T-helper 2 cell treated with Interferon-gamma antibody and Interleukin-4, amounts not matched to agents 100 ng/mL and 5 ng/mL, for 36 hours (primary cell): ENCODE measurements at regions not wholly inside any gene's neighbourhood (a gene's known extent, or its start where the extent isn't known, plus 50 kb on each side); places are given as distances from the start of the nearest gene placed in this dataset.
"Not testable (repeated sequence)": the region's sequence is repeated elsewhere in the genome, so short reads cannot be mapped to it uniquely, and the experiment has no call there.

Experiments
- intact Hi-C: fragments of 100-400 bp; cut with micrococcal nuclease; formaldehyde crosslinking; loops from one replicate; pipeline ENCODE4 v1.15.1; 2023

DNA sequence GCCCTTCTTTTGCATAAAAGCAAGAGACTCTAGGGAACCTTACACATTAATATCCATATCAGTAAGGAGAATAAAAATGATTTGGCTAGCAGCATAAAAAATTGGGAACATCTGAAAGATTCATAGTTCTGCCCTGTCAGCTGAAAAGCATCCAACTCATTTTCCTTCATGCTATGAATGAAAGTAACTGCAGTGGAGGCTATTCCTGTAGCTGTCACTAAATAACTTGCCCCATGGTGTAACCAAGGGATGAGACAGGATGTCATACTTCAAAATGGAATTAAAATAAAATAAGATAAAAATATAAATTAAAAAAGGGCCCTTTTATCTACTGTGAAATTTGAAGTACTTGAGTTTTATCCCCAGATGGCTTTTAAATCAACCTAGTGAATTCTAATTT, 878.8 kb downstream of the C4orf33 start:
- intact Hi-C loops: no loop called here

DNA sequence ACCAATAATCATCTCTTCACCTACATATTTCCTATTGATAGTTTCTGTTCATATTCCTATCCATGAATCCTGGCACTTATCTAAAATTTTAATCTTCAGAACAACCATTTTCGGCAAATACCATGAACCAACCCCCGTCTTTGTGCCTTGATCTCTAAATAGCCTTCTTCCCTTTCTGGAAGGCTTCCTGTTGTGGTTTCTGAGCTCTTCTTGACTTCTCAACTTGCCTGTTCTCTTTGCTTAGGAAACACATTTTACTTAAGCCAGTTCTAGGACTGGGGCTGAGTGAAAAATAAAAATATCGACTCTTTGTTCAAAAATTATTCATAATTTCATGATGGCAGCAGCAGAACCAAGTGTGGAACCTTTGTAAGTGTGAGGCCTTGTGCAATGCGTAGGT, 882.4 kb downstream of the C4orf33 start:
- intact Hi-C loops: no loop called here

DNA sequence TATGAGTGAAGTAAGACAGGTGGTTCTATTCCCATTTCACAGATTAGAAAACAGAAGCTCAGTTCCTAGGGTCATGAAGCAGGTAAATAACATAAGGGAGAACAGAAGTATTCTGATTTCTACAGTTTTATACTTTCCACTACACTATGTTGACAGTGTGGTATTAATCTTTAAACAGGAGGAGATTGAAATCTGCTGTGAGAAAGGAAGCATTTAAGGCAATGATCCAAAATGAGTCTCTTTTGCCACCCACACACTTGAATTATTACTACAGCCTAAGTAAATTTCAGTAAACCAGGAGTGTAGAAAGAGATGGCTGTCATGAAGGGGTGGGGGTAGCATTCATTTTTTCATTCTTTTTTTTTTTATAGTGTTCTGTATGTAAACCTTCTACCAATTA, 893.0 kb downstream of the C4orf33 start:
- intact Hi-C loops: no loop called here

DNA sequence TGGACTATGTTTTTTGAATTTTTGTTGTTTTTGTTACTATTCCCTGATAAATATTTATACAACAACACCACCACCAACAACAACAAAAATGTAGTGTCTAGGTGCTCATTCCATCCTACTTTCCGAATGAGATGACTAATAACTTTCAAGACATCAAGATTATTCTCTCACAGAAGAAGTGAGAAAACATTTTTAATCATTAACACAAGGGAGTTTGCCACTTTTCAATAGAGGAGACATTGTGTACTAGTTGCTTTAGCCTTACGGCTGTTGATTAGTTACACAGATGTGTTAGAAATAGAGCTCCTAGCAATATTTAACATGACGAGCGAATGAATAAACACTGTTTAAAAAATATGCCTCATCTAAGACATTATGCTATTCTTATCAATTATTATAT, 898.8 kb downstream of the C4orf33 start:
- intact Hi-C loops: no loop called here

DNA sequence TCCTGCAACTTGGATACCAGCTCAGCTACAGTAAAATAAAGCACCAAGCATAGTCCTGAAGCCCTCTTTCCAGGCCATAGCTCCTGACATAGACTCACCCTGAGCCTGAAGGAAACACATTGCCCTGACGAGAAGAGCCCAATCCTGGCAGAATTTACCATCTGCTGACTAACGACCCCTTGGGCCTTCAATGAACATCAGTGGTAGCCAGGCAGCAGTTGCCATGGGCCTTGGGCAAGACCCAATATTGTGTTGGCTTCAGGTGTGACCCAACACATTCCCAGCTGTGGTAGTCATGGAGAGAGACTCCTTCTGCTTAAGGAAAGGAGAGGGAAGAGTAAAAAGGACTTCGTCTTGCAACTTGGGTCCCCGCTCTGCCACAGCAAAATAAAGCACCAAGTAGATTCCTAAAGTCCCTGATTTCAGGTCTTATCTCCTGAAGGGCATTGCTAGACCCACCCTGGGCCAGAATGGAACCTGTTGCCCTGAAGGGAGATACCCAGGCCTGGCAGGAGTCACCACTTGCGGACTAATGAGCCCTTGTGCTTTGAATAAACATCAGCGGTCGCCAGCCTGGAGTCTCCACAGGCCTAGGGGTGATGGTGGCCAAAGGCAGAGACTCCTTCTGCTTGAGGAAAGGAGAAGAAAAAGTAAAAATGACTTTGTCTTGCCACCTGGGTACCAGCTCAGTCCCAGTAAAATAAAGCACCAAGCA, 902.6 kb downstream of the C4orf33 start:
- intact Hi-C loops: no loop called here

DNA sequence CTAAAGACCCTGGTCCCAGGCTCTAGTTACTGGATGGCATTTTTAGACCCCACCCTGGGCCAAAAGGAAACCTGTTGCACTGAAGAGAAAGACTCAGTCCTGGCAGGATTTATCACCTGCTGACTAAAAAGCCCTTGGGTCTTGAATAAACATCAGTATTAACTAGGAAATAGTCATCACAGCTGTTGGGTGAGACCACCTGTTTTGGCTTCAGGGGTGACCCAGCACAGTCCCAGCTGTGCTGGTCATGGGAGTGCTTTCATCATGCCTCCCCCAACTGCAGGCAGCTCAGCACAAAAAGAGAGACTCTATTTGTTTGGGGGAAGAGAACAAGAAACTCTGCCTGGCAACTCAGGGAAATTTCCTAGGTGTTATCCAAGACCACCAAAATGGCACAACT, 903.2 kb downstream of the C4orf33 start:
- intact Hi-C loops: no loop called here

DNA sequence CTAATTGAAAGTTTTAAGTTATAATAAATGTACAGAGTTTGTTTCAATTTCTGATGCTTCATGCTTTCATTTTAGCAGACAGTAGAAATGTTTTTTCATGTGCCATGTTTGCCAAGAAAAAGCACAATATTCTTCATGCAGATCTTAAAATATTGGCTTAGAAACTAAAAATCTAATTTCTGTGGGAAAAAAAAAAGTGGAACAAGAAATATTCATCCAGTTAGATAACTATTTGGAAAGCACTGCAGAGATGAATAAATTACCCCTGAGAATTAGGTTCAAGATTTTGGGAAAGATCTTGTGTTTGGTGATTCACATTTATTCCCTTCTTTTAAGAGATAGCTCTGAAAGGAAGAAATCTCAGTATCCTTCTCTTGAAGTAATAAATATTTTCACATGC, 912.5 kb downstream of the C4orf33 start:
- intact Hi-C loops: no loop called here

DNA sequence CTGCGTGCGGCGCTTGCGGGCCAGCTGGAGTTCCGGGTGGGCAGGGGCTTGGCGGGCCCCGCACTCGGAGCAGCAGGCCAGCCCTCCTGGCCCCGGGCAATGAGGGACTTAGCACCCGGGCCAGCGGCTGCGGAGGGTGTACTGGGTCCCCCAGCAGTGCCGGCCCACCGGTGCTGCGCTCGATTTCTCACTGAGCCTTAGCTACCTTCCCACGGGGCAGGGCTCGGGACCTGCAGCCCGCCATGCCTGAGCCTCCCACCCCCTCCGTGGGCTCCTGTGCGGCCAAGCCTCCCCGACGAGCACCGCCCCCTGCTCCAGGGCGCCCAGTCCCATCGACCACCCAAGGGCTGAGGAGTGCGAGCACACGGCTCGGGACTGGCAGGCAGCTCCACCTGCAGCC, 916.9 kb downstream of the C4orf33 start:
- intact Hi-C loops: not testable (repeated sequence)

DNA sequence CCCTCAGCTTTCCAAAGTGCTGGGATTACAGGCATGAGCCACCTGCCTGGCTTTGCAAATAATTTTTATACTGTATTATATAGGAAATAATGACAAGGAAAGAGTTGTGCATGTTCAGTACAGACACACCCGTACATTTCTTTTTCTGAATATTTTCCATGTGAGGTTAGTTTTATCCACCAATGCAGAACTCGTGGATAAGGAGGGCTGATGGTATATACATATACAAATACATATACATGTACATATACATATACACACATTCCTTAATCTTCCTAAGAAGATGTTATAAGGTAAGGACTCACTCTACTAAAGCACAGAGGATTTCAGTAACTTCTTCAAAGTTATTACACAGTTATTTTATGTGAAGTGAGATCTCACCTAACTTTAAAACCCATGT, 925.8 kb downstream of the C4orf33 start:
- intact Hi-C loops: no loop called here

DNA sequence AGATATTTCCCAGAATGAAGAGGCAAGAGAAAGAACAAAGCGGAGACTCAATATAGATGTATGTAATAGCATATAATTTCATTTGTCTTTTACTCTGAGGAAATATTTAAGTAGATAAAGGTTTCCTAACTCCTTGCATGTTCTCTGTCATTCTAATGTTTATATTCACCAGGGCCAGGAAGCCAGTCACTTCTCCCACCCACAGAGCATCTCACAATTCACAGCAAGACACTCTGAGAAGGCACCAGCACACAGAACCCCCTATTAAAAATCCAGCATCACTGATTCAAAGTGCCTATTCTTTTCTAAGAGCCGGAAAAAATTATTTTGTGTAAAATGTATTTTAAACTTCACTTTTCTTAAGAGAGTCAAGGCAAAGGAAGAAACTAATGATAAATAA, 927.1 kb downstream of the C4orf33 start:
- intact Hi-C loops: no loop called here

DNA sequence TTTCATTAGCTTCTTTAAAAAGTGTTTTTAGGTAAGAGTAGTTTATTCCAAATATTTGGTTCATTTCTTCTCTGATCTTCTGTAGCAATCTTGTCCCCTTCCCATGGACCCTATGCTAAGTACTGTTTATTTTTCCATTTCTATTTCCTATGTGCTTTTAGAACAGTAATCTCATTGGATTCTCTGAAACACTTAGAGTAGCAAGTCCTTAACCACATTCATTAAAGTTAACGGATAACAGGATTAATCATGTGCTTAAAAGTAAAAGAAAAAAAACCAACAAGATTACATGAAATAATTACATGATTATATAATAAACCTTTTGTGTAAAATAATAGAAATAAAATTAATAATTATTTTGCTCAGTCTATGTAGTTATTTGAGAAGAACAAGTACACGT, 929.7 kb downstream of the C4orf33 start:
- intact Hi-C loops: no loop called here

DNA sequence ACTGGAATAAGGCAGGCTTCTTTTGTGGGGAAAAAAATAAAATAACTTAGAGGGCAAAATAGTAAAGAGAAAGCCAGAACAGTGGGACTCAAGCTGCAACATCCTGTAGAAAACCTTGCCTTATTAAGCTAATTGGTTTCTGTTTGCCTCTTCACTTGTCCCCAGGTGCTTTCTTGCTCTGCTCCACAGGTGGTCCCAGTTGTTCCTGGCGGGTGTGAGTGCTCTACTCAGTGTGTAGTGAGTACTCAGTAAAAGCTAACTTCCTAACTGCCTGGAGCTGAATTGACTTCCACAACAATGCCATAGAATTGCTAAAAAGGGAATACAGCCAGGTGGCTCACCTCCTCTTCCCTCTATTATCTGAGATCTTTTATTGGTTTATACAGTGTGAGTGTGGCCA, 930.2 kb downstream of the C4orf33 start:
- intact Hi-C loops: no loop called here

DNA sequence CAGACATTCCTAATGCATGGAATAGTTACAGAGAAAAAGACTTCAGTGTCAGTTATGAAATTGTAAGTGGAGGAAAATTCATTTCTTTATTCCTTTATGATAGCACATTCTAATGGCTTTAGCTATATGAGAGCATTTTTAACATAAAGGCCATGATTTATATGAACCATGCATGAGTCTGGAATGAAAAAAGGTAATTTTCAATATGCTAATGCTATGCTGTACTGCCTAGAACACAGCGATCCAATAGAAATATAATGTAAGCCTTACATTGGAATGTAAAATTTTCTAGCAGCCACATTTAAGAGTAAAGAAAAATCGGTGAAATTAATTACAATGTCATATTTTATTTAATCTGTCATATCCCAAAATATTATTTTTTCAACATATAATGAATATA, 932.0 kb downstream of the C4orf33 start:
- intact Hi-C loops: no loop called here

DNA sequence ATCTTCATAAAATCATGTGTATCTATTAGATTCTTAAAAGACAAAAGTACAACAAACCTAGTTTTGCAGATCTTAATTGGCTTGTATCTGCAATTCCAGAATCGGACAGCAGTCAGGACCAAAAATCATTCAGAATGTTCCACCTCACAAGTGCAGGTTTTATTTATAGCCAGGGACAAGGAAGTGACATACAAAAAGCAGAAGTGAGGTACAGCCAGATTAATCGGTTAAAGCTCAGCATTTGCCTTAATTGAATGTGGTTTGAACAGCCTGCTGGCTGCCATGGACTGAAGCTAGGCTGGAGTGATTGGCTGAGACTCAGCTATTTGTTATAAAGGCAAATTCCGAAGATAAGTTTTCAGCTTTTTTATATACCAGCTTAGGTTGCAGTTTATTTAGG, 932.6 kb downstream of the C4orf33 start:
- intact Hi-C loops: no loop called here

DNA sequence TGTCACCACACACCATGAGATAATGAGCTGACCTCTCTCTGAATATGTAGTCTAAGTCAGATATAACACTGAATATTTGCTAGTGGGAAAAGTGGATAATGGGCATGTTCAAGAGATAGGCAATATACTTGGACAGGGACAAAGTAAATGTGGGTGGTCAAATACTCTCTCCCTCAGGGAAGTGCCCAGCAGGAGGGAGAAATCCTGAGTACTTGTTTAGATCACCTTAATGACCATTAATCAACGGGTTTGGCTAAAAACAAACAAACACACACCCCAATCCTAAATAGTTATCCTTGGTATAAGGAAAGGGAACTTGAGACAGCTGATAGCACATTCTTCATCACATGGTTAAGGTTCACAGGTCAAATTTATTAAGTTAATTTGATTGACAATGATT, 933.5 kb downstream of the C4orf33 start:
- intact Hi-C loops: no loop called here

DNA sequence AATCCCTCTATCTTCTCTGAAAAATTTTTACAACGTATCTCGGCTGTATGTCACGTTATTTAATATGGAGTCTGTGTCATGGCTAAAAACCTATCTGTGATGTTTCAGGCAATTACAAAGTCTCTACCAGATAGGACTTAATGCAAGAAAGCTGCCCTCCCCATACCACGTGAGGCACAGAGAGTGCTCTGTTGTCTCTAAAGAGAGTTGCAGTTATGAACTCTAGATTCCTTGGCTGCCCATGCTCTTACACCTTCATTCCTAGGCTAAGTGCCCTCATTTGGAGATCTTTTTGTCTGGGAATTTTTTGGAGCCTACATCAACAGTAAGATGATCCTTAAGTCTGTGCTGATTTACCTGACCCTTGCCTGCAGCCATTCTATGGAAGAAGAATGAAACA, 935.9 kb downstream of the C4orf33 start:
- intact Hi-C loops: no loop called here

DNA sequence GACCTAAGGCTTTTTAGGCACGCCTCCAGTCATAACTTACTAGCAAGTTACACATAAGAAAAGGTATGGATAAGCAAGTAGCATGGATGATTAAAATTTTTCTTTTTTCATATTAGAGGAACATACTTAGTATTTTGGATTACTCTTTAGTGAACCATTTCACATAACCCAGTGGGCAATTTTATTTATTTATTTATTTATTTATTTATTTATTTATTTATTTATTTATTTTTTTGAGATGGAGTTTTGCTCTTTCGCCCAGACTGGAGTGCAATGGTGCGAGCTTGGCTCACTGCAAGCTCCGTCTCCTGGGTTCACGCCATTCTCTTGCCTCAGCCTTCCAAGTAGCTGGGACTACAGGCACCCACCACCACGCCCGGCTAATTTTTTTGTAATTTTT, 937.7 kb downstream of the C4orf33 start:
- intact Hi-C loops: not testable (repeated sequence)

DNA sequence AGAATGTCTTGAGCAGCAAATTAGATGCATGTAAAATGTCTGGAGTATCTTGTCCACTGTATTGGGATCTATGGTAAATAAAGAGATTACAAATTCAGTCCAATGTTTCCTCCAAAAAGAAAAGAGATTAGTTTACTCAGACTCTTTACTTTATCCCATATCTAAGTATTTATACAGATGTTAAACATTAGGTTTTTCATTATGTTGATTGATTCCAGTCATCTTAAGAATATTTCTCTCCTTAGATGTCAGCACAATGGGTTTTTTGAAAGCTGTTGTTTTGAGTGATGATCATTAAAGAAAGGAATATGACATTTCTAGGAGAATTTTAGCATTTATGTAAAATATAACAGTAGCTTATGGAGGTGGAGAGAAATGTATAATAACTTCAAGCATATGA, 938.9 kb downstream of the C4orf33 start:
- intact Hi-C loops: no loop called here

DNA sequence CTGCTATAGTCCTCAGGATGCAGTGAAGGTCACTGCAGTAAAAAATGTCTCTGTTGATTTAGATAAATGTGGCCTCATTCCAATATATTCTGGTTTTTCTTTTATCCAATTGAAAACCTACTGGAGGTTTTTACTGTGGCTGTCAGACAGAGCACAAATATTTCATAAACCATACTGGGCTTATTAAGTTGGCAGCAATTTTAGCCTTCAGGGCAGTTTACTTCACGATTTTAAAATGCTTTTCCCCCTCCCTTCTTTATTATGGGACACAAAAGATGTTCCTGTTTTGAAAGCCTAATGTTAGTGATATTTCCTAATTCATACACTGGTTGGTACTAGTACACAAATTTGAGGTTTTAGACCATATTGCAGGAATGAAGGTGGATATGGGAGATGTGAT, 939.4 kb downstream of the C4orf33 start:
- intact Hi-C loops: no loop called here

DNA sequence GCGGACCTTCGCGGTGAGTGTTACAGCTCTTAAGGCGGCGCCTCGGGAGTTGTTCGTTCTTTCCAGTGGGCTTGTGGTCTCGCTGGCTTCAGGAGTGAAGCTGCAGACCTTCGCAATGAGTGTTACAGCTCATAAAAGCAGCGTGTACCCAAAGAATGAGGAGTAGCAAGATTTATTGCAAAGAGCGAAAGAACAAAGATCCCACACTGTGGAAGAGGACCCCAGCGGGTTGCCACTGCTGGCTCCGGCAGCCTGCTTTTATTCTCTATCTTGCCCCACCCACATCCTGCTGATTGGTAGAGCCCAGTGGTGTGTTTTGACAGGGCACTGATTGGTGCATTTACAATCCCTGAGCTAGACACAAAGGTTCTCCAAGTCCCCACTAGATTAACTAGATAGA, 941.9 kb downstream of the C4orf33 start:
- intact Hi-C loops: not testable (repeated sequence)

DNA sequence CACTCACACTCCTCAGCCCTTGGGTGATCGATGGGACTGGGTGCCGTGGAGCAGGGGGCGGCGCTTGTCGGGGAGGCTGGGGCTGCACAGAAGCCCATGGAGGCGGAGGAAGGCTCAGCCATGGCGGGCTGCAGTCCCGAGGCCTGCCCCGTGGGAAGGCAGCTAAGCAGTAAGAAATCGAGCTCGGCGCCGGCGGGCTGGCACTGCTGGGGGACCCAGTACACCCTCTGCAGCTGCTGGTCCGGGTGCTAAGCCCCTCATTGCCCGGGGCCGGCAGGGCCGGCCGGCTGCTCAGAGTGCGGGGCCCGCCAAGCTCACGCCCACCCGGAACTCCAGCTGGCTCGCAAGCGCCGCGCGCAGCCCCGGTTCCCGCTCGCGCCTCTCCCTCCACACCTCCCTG, 942.6 kb downstream of the C4orf33 start:
- intact Hi-C loops: not testable (repeated sequence)

DNA sequence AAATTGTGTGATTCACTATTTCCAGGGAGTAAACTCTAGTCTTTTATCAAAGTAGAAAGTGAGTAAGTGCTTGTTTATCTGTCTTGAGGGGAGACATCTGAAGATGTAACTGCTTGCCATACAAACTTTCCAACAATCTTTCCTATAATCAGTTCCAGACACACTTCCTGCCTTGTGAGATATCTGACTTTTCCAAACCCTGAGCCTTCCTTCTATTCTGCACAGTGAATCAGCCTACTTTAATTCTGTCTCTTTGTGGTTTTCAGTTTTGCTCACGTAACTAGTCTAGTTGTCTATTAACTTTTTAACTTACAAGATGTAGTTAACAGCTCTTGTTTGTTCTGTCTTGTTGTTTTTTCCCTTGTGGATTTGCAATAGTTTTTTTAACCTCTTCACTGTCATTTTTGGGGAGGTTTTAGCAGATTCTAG, 947.8 kb downstream of the C4orf33 start:
- intact Hi-C loops: no loop called here

DNA sequence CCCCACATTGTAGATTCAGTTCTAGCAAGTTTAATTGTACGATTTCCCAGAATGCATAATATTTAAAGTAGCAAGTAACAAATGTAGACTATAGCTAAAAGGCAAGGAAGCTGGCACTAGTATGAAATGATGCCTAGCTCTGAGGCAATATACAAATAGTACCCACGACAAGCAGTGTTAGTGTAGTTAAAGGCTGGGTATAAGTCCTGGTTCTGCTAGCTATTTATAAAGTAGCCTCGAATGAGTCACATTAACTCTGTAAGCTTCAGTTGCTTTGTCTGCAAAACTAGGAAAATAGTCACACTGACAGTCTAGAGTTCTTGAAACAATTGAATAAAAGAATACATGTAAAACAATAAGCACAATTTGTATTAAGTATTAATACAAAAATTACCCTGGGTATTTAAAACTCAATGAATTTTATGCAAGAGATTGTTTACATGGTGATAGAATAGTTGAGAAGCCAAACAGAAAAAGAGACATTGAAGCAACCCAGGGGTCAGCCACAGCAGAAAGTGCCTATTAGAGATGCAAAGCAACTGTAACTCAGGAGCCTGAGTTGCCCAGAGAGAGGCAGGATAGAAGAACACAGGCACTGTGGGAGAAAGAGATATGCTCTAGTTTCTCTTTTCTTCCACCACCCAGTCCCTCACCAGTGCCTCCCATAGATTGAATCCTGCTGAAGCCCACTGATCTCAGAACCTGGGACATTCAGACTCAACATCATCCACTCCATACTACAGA, 949.0 kb downstream of the C4orf33 start:
- intact Hi-C loops: no loop called here
